ENCODE measurements at regions not wholly inside any gene's neighbourhood (a gene's known extent, or its start where the extent isn't known, plus 50 kb on each side); places are given as distances from the start of the nearest gene placed in this dataset.
A peak's percentile ranks its signal among the peaks of the same experiment; 100 is the strongest.

DNA sequence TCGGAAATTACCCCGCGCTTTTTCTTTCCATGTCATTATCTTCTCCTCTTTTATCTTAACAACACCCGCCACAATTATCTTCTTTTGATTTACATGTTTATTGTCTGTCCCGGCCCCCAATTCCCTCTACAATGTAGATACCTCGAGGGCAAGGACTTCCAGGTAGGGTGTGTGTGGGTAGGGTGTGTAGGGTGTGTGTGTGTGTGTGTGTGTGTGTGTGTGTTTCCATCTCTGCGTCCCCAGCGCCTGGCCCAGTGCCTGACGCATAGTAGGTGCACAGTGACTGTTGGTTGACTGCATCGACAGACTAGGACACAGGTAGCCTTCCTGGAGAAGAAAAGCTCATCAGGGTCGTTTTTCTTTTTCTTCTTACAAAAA, 103.1 kb downstream of the UCHL1 start:
- H3K23ac ChIP-seq (ENCODE audit: low read depth, low read length): no peak overlapping the region
- H2BK5ac ChIP-seq (ENCODE audit: low read depth, low read length, poor library complexity, severe bottlenecking): no peak overlapping the region
- no peak overlapping the region for H4K91ac ChIP-seq (ENCODE audit: insufficient read depth, low read depth, low read length)
- H3K9me1 ChIP-seq (ENCODE audit: insufficient read depth, low read length): no peaks in the 10 kb centered on the region
- no peak overlapping the region for H3K9ac ChIP-seq (ENCODE audit: low read depth, low read length)
- H2BK20ac ChIP-seq (ENCODE audit: low read depth, low read length): no peak overlapping the region
- H3K36me3 ChIP-seq (ENCODE audit: control insufficient read depth, insufficient read depth, low read length): no peaks in the 10 kb centered on the region
- no peak for DNase-seq
- peak overlapping the region; percentile 63; the same call in 1 of the 2 replicates for H3K4me3 ChIP-seq (ENCODE audit: insufficient read depth, low read depth, low read length)
- no peak overlapping the region for H3K56ac ChIP-seq (ENCODE audit: extremely low read depth, insufficient read depth, low read length)
- H3K9me3 ChIP-seq (ENCODE audit: control insufficient read depth, insufficient read depth, low read length): no peaks in the 10 kb centered on the region
- no peak overlapping the region for H3K14ac ChIP-seq (replicated peaks; ENCODE audit: low read depth, low read length)
- H2BK120ac ChIP-seq (ENCODE audit: low read depth, low read length): no peak overlapping the region
- intact Hi-C loops (cut with micrococcal nuclease) (no loop called here), in situ Hi-C loops (cut with MboI; ENCODE audit: low sequenced_read_pairs) (no loop called here), dilution Hi-C loops (cut with HindIII; ENCODE audit: low sequenced_read_pairs, unreplicated experiment) (no loop called here)
- TF ChIP-seq CHD1 (IDR thresholded peaks at IDR 0.05; ENCODE audit: low read depth, low read length): no peak
- H2AK5ac ChIP-seq (ENCODE audit: low read depth, low read length): no peak overlapping the region
- H3K4me2 ChIP-seq (ENCODE audit: low read depth, low read length): peak overlapping the region; percentile 74; the same call in 1 of the 2 replicates
- no peaks in the 10 kb centered on the region for H3K4me1 ChIP-seq (ENCODE audit: control insufficient read depth, insufficient read depth, low read length)
- H4K8ac ChIP-seq (ENCODE audit: low read depth in 2 of 2, low read length in 2 of 2): no peak overlapping the region
- no peak overlapping the region for H2AK9ac ChIP-seq (replicated peaks; ENCODE audit: low read depth, low read length, poor library complexity)
- no peaks in the 10 kb centered on the region for H4K20me1 ChIP-seq (ENCODE audit: insufficient read depth, low read length)
- no peak overlapping the region for H3K27ac ChIP-seq (ENCODE audit: insufficient read depth, low read length)
- no peak overlapping the region for H2BK15ac ChIP-seq (ENCODE audit: low read depth, low read length)
- no peak overlapping the region for H4K5ac ChIP-seq (ENCODE audit: low read depth, low read length)
- H3K18ac ChIP-seq (ENCODE audit: low read depth, low read length): no peak overlapping the region
- peaks cover 25% of the 10 kb centered on the region for H3K27me3 ChIP-seq (ENCODE audit: control insufficient read depth, insufficient read depth, low read length)
- ChIA-PET POLR2A (ENCODE audit: unreplicated experiment) (no interaction called here), CTCF (no interaction called here)
- no peaks in the 10 kb centered on the region for H3K79me1 ChIP-seq (ENCODE audit: low read depth in 1 of 2, low read length in 2 of 2)
- no TSS peak for BruUV-seq (replicated peaks)
- no CpG with 5 or more reads among the region's 11 CpGs for WGBS, 2 experiments (ENCODE audit: extremely low coverage in 2 of 2, insufficient read length in 1 of 2)
- ATAC-seq (ENCODE audit: low read depth): no peak
- peak overlapping the region; percentile 49 for H2AFZ ChIP-seq (replicated peaks; ENCODE audit: low read length, poor library complexity)
- no peak overlapping the region for H3K4ac ChIP-seq (ENCODE audit: low read depth, low read length)

All from IMR-90 (cell line).